RWPE1 (cell line): ENCODE measurements at regions not wholly inside any gene's neighbourhood (a gene's known extent, or its start where the extent isn't known, plus 50 kb on each side); places are given as distances from the start of the nearest gene placed in this dataset.

Experiments used
- CTCF ChIA-PET: fragments of 350-600 bp; sonication (Branson Sonifier 250); formaldehyde crosslinking; extraction: SDS; loops from one replicate; lab custom pipeline; 2021; lab: Yijun Ruan, JAX
- POLR2A ChIA-PET: fragments of 400-600 bp; formaldehyde crosslinking; extraction: SDS; loops from one replicate; lab custom pipeline; 2020; ENCODE audit warnings: antibody characterized with exemption; ENCODE audit not compliant: low non-redundant PET; lab: Yijun Ruan, JAX
- DNase-seq: peaks from one replicate; pipeline ENCODE4 v3.0.0; 2012; ENCODE audit warnings: low spot score
- H3K27ac ChIP-seq: fragments of 450-650 bp; 2 replicates; pipeline ENCODE4 v1.5.1; 2017
- CTCF ChIP-seq: fragments of 450-650 bp; conservative IDR thresholded peaks from 2 replicates; pipeline ENCODE4 v1.5.1; 2017; ENCODE audit warnings: low read depth, mild to moderate bottlenecking

DNA sequence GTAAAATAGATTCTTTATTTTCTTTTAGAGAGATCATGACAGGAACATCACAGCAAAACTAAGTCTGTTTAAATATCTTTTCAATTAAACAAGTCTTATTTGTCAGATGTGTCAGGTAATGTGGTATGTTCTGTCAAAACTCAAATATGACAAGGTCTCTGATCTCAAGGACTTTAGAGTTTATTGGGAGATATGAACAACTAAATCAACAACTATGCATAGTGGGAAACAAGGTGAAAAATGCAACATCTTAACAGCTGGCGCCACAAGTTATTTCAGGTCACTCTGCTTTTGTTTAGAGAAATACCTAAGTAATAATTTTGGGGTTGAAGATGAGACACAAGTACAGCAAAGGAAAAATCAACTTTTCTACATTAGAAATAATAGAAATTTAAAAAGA is 779.4 kb upstream of the ADGRL4 start:
- no peak for DNase-seq
- CTCF ChIA-PET: no interaction called here
- H3K27ac ChIP-seq: no peak overlapping the region
- no peak for TF ChIP-seq CTCF
- POLR2A ChIA-PET: no interaction called here

DNA sequence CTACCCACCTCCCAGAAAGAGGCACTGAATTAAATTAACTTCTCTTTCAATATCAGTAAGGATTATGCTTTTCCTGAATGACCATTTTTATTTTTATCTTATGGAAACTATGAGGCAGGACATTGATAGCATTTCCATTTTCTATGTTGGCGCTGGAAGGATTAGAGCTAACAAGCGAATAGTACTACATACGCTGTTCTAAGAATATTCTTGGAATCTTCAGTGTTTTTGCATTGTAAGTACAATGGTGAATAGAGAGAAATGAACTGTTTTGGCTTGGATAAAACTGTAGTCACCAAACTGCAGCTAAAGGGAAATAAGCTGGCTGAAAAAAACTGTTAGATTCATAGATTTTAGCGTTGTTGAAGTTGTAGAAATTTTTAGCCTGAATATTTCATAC is 779.0 kb upstream of the ADGRL4 start:
- DNase-seq: no peak
- CTCF ChIA-PET: no interaction called here
- no peak for TF ChIP-seq CTCF
- no peak overlapping the region for H3K27ac ChIP-seq
- POLR2A ChIA-PET: no interaction called here

DNA sequence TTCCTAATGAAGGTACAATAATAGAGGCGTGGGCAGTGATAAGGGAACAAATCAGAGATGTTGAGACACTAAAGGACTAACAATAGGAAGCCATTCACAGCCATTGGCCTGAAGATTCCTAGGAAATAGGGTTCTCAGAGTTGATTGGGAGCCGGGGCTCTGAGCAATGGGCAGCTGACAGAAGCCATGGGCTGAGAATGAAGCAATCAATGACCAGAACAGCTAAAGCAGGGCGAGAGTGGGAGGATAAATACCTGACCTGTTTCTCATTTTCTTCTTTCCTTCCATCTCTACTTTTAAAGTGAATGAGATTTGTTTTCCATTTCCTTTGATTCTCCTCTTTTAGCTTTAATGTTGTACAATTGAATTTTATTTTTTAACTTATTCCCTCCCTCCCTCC is 774.7 kb upstream of the ADGRL4 start:
- CTCF ChIA-PET: no interaction called here
- TF ChIP-seq CTCF: no peak
- POLR2A ChIA-PET: no interaction called here
- DNase-seq: no peak
- no peak overlapping the region for H3K27ac ChIP-seq

- ChIA-PET CTCF (no interaction called here), POLR2A (no interaction called here)
- no peak overlapping the region for H3K27ac ChIP-seq
- TF ChIP-seq CTCF: no peak
- DNase-seq: no peak
These were observed 771.1 kb upstream of the ADGRL4 start for GRCh38 chr1:79777481-79778219.

DNA sequence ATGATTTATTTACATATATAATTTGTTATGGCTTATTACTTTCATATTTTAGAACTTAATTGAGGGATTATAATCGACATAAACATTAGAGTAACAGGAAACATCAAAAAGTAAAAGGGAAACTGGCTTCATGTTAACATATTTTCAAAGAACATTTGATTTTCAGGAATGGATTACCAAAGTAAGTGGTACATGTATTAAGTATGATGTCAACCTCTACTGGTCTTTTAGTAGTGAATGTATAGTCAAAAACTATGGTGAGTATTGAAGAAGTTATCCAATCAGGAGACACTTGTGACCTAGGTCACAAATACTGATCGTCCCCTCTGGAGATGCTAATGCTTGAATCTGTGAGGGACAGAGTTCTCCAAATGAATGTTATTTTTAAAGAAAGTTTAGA is 768.9 kb upstream of the ADGRL4 start:
- no peak for DNase-seq
- CTCF ChIA-PET: no interaction called here
- H3K27ac ChIP-seq: no peak overlapping the region
- POLR2A ChIA-PET: no interaction called here
- TF ChIP-seq CTCF: no peak

DNA sequence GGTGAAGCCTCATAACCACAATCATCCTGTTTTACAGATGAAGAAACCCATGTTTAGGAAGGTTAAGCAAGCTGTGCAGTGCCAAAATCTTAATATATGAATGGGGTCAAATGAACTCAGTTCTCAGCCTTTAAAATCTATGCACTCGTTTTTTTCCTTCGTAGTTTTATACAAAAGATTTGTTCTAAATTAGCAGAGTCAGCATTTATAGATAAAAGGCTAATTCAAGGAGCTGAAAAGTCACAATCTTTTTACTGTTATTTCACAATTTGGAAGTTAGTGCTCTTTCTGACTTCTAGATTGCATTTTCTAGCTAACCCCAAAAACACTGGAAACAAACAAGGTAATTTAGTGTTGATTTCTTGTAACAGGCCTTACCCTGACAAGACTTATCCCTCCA is 766.9 kb upstream of the ADGRL4 start:
- no peak for TF ChIP-seq CTCF
- ChIA-PET POLR2A (no interaction called here), CTCF (no interaction called here)
- DNase-seq: no peak
- H3K27ac ChIP-seq: no peak overlapping the region
